ENCODE measurements at regions not wholly inside any gene's neighbourhood (a gene's known extent, or its start where the extent isn't known, plus 50 kb on each side); places are given as distances from the start of the nearest gene placed in this dataset.

GRCh38 chr2:41947701-41948396 is 100.0 kb upstream of the PKDCC start:
- no peak for DNase-seq

- no peak for DNase-seq
Measured at GRCh38 chr2:41948397-41948763, 99.4 kb upstream of the PKDCC start.

- no peak for DNase-seq
Measured at GRCh38 chr2:41949091-41949882, 98.5 kb upstream of the PKDCC start.

GRCh38 chr2:41949883-41950665 is 97.7 kb upstream of the PKDCC start:
- DNase-seq: no peak

- DNase-seq: no peak
Measured at GRCh38 chr2:41950666-41950960, 97.2 kb upstream of the PKDCC start.

GRCh38 chr2:41954304-41955291 is 93.2 kb upstream of the PKDCC start:
- DNase-seq: no peak

GRCh38 chr2:41955316-41956043 is 92.3 kb upstream of the PKDCC start:
- no peak for DNase-seq

- DNase-seq: no peak
Measured at GRCh38 chr2:41957431-41957830, 90.4 kb upstream of the PKDCC start.

GRCh38 chr2:41958251-41958650 is 89.6 kb upstream of the PKDCC start:
- DNase-seq: no peak

GRCh38 chr2:41958775-41959174 is 89.0 kb upstream of the PKDCC start:
- DNase-seq: no peak

- no peak for DNase-seq
Measured at GRCh38 chr2:41959760-41960159, 88.1 kb upstream of the PKDCC start.

- DNase-seq: no peak
Measured at GRCh38 chr2:41962922-41963622, 84.7 kb upstream of the PKDCC start.

- peak; percentile 2 for DNase-seq
Measured at GRCh38 chr2:41963661-41964525, 83.9 kb upstream of the PKDCC start.

- DNase-seq: no peak
Measured at GRCh38 chr2:41965173-41965908, 82.5 kb upstream of the PKDCC start.

GRCh38 chr2:41965909-41966295 is 81.9 kb upstream of the PKDCC start:
- DNase-seq: no peak

GRCh38 chr2:41966431-41966893 is 81.4 kb upstream of the PKDCC start:
- DNase-seq: no peak

GRCh38 chr2:41966920-41967319 is 80.9 kb upstream of the PKDCC start:
- DNase-seq: no peak

- DNase-seq: no peak
Measured at GRCh38 chr2:41967476-41968181, 80.2 kb upstream of the PKDCC start.

GRCh38 chr2:41968182-41968578 is 79.6 kb upstream of the PKDCC start:
- DNase-seq: no peak
